ENCODE measurements at regions not wholly inside any gene's neighbourhood (a gene's known extent, or its start where the extent isn't known, plus 50 kb on each side); places are given as distances from the start of the nearest gene placed in this dataset.

DNA sequence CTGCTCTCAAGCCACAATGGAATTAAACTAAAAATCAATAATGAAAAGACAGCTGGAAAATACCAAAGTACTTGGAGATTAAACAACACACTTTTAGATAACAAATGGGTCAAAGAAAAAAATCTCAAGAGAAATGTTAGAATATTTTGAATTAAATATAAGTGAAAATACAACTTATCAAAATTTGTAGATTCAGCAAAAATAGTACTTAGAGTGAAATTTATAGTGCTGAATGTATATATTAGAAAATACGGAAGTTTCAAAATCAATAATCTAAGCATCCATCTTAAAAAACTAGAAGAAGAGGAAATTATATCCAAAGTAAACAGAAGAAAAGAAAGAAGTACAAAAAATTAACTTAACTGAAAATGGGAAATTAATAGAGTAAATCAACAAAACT is 179.2 kb upstream of the CDH11 start:
- no peak for TF ChIP-seq EZH2 (IDR thresholded peaks at IDR 0.05; ENCODE audit: insufficient read depth, low read length)
- TF ChIP-seq, protein P1, sequence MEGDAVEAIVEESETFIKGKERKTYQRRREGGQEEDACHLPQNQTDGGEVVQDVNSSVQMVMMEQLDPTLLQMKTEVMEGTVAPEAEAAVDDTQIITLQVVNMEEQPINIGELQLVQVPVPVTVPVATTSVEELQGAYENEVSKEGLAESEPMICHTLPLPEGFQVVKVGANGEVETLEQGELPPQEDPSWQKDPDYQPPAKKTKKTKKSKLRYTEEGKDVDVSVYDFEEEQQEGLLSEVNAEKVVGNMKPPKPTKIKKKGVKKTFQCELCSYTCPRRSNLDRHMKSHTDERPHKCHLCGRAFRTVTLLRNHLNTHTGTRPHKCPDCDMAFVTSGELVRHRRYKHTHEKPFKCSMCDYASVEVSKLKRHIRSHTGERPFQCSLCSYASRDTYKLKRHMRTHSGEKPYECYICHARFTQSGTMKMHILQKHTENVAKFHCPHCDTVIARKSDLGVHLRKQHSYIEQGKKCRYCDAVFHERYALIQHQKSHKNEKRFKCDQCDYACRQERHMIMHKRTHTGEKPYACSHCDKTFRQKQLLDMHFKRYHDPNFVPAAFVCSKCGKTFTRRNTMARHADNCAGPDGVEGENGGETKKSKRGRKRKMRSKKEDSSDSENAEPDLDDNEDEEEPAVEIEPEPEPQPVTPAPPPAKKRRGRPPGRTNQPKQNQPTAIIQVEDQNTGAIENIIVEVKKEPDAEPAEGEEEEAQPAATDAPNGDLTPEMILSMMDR (IDR thresholded peaks at IDR 0.05; ENCODE audit: insufficient read depth, low read depth, low read length): no peak
